GM20431 (cell line): ENCODE measurements at regions not wholly inside any gene's neighbourhood (a gene's known extent, or its start where the extent isn't known, plus 50 kb on each side); places are given as distances from the start of the nearest gene placed in this dataset.

Experiments
- in situ Hi-C: fragments of 300-500 bp; cut with MseI, MboI; formaldehyde crosslinking; loops from one replicate; pipeline ENCODE4 v1.15.0; 2020; ENCODE audit warnings: low sequenced_read_pairs; ENCODE audit not compliant: unreplicated experiment

GRCh38 chr15:70251246-70251990 is 153.7 kb upstream of the TLE3 start:
- in situ Hi-C loops, result no loop called here

GRCh38 chr15:70250208-70251201 is 152.8 kb upstream of the TLE3 start:
- in situ Hi-C loops, result no loop called here

GRCh38 chr15:70249616-70250015 is 151.9 kb upstream of the TLE3 start:
- in situ Hi-C loops, result no loop called here

DNA sequence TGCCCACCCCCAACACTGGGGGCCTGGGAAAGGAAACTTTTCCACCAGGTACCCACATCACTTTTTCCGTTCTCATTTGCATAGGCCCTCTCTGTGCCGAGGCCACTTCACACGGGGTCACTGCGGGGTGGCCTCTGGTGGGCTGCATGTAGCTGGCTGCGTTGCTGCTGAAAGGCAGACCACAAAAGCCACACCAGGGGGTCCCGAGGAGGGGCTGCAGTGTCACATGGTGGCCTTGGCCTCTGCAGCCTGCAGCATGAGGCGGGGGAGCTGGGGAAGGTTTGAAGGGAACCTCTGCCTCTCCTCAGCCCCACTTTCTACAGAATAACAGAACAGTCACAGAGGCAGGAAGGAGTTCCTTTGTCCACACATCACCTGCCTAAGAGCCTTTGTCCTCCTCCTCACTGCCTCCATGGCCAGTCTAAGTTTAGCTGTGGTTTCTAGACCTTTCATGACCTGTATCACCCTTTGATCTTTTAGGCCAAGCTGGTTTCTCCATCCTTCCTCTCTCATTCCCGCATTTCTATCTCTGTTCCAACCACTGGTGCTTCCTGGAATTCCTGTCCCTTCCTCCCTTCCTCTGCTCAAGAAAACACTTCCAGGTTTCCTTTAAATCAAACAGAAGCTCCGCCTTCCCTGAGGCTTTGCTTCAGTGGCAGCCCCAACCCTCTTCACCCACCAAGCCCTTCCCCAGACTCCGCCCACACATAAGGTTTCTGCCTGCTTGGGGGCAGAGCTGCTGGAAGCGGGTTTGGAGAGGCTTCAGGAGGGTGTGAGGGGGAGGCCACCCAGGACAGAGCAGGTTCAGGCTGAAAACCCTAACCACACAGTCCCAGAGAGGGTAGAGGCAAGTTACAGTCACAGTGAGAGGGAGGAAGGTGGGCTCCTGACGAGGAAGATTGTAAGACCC is 150.7 kb upstream of the TLE3 start:
- in situ Hi-C loops, result no loop called here

GRCh38 chr15:70247281-70247680 is 149.6 kb upstream of the TLE3 start:
- in situ Hi-C loops, result no loop called here

GRCh38 chr15:70246623-70247220 is 149.0 kb upstream of the TLE3 start:
- in situ Hi-C loops, result no loop called here

- in situ Hi-C loops, result no loop called here
These were observed 148.4 kb upstream of the TLE3 start for GRCh38 chr15:70245932-70246622.

GRCh38 chr15:70244978-70245542 is 147.3 kb upstream of the TLE3 start:
- in situ Hi-C loops, result no loop called here

- in situ Hi-C loops, result no loop called here
These were observed 146.2 kb upstream of the TLE3 start for GRCh38 chr15:70243686-70244540.

GRCh38 chr15:70242951-70243685 is 145.4 kb upstream of the TLE3 start:
- in situ Hi-C loops, result no loop called here

GRCh38 chr15:70241561-70242320 is 144.0 kb upstream of the TLE3 start:
- in situ Hi-C loops, result no loop called here

GRCh38 chr15:70240820-70241430 is 143.2 kb upstream of the TLE3 start:
- in situ Hi-C loops, result no loop called here

GRCh38 chr15:70240082-70240481 is 142.4 kb upstream of the TLE3 start:
- in situ Hi-C loops, result no loop called here

DNA sequence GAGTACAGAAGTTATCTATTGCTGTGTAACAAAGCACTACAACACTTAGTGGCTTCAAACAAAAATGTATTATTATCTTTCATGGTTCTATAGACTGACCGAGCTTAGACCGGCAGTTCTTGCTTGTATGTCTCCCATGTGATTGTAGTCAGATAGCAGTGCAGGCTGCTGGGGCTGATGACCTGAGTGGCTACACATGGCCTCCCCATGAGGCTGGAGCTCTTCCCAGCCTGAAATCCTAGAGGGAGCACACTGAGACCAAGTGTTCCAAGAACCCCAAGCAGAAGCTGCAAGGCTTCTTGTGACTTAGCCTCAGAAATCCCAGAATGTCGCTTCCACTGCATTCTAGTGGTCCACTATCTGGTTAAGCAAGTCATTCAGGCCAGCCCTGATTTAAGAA is 141.2 kb upstream of the TLE3 start:
- in situ Hi-C loops, result no loop called here

GRCh38 chr15:70237626-70238025 is 139.9 kb upstream of the TLE3 start:
- in situ Hi-C loops, result no loop called here
